Lower leg skin (tissue), 4 donors: ENCODE measurements at regions not wholly inside any gene's neighbourhood (a gene's known extent, or its start where the extent isn't known, plus 50 kb on each side); places are given as distances from the start of the nearest gene placed in this dataset.

Experiments
- DNase-seq, 2 donors: peaks; one replicate each; pipeline ENCODE4 v3.0.0-alpha.2; 2019; ENCODE audit warnings: low spot score in 2 of 2
- H3K4me3 ChIP-seq: fragments of 200-600 bp; sonication (generic); 2 replicates; pipeline ENCODE4 v1.5.1; 2017; ENCODE audit warnings: mild to moderate bottlenecking, low read depth; ENCODE audit not compliant: poor library complexity, severe bottlenecking
- POLR2A ChIP-seq, 2 donors: fragments of 450-650 bp; IDR thresholded peaks; one replicate each; pipeline ENCODE4 v1.6.1; 2016 to 2017; ENCODE audit warnings: antibody characterized with exemption in 2 of 2, mild to moderate bottlenecking in 1 of 2, moderate library complexity in 1 of 2
- WGBS, 2 donors: methylation state at CpG; one replicate each; pipeline ENCODE4 v1.1.5; 2018; 5-methylcytosine and 5-hydroxymethylcytosine counted together
- intact Hi-C: fragments of 100-400 bp; cut with DNase I; formaldehyde crosslinking; loops from one replicate; pipeline ENCODE4 v1.15.0; 2023; ENCODE audit warnings: low total_unique reads
- TF ChIP-seq, protein P1 (sequence below), 3 donors: fragments of 450-650 bp; IDR thresholded peaks; one replicate each; pipeline ENCODE4 v1.5.1; 2016; ENCODE audit warnings: antibody characterized with exemption in 3 of 3, mild to moderate bottlenecking in 3 of 3, moderate library complexity in 2 of 3

DNA sequence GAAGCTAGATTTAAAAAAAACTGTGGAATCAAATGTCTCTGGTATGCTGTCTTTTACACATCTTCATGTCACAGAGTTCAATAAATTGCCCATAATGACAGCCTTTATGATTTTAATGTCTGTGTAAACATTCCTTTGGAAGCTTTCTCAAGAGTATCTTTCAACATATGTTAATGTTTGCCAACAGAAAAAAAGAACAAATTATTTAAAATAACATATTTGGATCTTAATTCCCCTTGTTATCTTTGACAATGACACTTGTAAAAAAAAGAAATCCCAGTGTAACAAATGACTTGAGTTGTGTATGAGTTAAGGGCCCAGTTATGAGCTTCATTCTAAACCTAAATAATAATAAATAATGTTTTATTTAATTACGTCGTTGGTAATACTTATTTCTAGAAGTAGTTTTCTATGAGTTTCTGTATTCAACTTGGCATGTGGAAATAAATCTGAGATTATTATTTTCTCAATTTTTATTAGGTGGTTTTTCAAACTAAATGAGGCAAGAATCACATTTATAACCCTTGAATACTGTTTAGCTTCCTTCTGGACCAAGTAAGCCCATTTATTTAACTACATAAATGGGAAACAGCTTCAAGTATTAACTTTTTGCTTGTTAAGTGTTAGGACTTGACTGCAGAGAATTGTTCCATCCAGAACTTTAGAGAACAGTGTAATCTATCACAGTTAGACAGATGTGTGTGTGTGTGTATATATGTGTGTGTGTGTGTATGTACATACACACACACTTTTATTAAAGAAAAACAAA is 182.1 kb downstream of the POSTN start:
- H3K4me3 ChIP-seq: no peak overlapping the region
- 69% methylated on average over 2 of the region's 2 CpGs for WGBS, 2 donors
- TF ChIP-seq POLR2A (IDR thresholded peaks at IDR 0.05): no peak
- TF ChIP-seq, protein P1, sequence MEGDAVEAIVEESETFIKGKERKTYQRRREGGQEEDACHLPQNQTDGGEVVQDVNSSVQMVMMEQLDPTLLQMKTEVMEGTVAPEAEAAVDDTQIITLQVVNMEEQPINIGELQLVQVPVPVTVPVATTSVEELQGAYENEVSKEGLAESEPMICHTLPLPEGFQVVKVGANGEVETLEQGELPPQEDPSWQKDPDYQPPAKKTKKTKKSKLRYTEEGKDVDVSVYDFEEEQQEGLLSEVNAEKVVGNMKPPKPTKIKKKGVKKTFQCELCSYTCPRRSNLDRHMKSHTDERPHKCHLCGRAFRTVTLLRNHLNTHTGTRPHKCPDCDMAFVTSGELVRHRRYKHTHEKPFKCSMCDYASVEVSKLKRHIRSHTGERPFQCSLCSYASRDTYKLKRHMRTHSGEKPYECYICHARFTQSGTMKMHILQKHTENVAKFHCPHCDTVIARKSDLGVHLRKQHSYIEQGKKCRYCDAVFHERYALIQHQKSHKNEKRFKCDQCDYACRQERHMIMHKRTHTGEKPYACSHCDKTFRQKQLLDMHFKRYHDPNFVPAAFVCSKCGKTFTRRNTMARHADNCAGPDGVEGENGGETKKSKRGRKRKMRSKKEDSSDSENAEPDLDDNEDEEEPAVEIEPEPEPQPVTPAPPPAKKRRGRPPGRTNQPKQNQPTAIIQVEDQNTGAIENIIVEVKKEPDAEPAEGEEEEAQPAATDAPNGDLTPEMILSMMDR (IDR thresholded peaks at IDR 0.05): no peak
- intact Hi-C loops: no loop called here
- no peak for DNase-seq

DNA sequence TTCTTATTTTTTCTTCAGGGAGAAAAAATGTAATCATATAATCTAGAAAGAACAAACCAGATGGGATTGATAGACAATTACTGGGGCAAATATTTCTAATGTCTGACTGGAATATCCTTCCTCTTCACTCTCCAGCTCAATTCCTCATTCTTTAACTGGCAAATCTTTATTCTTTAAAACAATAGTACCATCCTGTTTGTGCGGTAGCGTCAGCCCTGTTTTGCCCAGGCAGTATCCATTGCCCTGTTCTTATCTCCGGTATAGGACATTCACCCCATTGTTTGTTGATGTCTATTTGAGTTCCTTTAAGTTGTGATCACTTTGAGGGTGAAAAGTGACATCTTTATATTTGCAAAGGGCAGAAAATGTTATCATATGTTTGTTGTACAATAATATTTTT is 185.4 kb downstream of the POSTN start:
- intact Hi-C loops: no loop called here
- no peak for TF ChIP-seq POLR2A (IDR thresholded peaks at IDR 0.05)
- TF ChIP-seq, protein P1 (IDR thresholded peaks at IDR 0.05): no peak
- H3K4me3 ChIP-seq: no peak overlapping the region
- 79 to 82% methylated on average over 3 of the region's 3 CpGs for WGBS, 2 donors
- no peak for DNase-seq

DNA sequence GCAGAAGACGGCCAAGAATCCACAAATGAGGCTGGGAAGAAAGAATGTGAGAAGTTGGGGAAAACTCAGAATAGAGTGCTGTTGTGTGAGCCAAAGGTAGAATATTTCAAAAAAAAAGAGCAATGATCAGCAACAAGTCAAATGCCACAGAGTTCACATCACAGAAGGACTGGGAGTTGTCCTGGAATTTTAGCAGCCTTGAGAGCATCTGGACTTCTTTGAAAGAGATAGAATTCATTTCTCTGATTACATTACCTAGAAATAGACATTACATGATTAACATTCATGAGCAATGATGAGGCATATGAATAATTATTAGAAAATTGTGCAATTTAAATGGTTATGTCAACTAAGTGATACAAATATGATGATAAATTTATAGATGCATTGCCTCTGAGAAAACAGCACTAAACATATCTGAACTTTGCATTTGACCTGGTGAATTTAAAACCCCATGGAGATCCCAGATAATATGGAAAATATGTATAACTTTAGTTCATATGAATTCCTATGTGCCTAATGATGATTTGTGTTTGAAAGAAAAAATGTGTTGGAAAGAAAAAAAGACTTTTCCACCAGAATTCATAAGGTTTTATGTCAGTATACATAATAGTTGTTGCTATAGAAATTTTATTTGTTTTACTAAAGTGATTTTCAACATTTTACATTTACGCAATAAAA is 186.2 kb downstream of the POSTN start:
- TF ChIP-seq, protein P1 (IDR thresholded peaks at IDR 0.05): no peak
- no peak for TF ChIP-seq POLR2A (IDR thresholded peaks at IDR 0.05)
- WGBS, 2 donors: 86 to 89% methylated on average over 2 of the region's 2 CpGs
- DNase-seq: no peak
- no peak overlapping the region for H3K4me3 ChIP-seq
- intact Hi-C loops: no loop called here

DNA sequence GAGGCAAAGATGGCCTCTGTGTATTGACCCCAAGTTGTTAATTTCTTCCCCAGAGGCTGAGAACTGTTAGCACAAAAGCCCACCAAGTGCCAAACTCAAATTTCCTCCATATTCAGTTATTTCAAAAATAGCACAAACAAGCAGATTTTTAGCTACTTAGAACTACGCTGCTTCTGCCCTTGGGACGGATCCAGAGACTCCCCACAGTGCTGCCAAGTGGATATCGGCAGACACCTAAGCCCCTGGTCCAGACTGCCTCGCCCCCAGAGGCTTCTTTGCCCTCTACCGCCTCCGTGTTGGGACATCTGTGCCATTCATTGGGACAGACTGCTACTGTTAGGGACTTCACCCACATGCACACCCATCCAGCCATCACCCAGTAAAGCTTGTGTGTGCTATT is 188.3 kb downstream of the POSTN start:
- no peak for DNase-seq

DNA sequence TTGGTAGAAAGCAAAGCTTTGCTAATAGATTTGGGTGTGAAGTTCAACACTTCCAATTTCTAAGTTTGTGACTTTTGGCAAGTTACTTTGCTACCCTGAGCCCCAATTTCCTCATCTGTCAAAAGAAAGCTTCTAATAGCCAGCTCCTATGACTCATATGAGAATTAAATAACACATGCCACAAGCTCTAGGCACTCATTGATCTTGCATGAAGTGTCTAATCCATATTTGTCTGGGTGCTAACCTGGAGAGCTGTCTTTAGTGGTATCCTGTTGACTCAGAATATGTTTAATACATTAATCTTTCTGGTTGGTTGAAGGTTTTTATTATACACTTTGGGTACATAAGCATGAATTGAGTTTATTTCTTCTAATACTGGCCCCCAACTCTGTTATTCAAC is 188.8 kb downstream of the POSTN start:
- H3K4me3 ChIP-seq: no peak overlapping the region
- no peak for TF ChIP-seq POLR2A (IDR thresholded peaks at IDR 0.05)
- TF ChIP-seq, protein P1 (IDR thresholded peaks at IDR 0.05): no peak
- no peak for DNase-seq
- intact Hi-C loops: no loop called here

More for the DNA sequence above, 188.3 kb downstream of the POSTN start:
- H3K4me3 ChIP-seq: no peak overlapping the region
- intact Hi-C loops: no loop called here
- TF ChIP-seq, protein P1 (IDR thresholded peaks at IDR 0.05): no peak
- no peak for TF ChIP-seq POLR2A (IDR thresholded peaks at IDR 0.05)
- 60 to 79% methylated on average over 6 of the region's 6 CpGs for WGBS, 2 donors
